22Rv1 (cell line): ENCODE measurements at regions not wholly inside any gene's neighbourhood (a gene's known extent, or its start where the extent isn't known, plus 50 kb on each side); places are given as distances from the start of the nearest gene placed in this dataset.

Experiments used
- H3K27ac ChIP-seq: fragments of 450-650 bp; 2 replicates; pipeline ENCODE4 v1.5.1; 2017
- ZFX ChIP-seq: fragments of 450-650 bp; IDR thresholded peaks from 2 replicates; pipeline ENCODE4 v1.6.1; 2017; ENCODE audit warnings: antibody characterized with exemption, borderline replicate concordance
- TF ChIP-seq, protein P1 (sequence below): fragments of 450-650 bp; IDR thresholded peaks from 2 replicates; pipeline ENCODE4 v1.5.1; 2017; ENCODE audit warnings: mild to moderate bottlenecking

GRCh38 chr3:3734881-3735280, 64.3 kb upstream of the LRRN1 start:
- no peak for TF ChIP-seq ZFX
- TF ChIP-seq, protein P1, sequence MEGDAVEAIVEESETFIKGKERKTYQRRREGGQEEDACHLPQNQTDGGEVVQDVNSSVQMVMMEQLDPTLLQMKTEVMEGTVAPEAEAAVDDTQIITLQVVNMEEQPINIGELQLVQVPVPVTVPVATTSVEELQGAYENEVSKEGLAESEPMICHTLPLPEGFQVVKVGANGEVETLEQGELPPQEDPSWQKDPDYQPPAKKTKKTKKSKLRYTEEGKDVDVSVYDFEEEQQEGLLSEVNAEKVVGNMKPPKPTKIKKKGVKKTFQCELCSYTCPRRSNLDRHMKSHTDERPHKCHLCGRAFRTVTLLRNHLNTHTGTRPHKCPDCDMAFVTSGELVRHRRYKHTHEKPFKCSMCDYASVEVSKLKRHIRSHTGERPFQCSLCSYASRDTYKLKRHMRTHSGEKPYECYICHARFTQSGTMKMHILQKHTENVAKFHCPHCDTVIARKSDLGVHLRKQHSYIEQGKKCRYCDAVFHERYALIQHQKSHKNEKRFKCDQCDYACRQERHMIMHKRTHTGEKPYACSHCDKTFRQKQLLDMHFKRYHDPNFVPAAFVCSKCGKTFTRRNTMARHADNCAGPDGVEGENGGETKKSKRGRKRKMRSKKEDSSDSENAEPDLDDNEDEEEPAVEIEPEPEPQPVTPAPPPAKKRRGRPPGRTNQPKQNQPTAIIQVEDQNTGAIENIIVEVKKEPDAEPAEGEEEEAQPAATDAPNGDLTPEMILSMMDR = no peak
- no peak overlapping the region for H3K27ac ChIP-seq

DNA sequence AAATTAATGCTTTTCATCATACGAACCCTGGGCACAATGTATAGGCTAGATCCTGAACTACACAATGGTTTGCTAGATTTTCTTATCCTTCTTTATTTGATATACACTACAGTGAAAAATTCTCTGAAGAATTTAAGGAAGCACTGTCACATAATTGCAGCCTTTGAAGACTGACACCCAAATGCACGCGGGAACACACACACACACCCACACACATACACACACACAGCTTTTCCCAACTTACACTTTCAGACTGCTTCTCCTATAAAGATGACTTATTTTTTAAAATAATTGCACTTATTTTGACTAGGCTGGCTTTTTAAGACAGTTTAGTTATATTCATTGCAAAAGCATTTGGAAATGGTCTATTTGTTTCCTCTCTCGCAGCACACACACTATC, 70.0 kb upstream of the LRRN1 start:
- H3K27ac ChIP-seq = no peak overlapping the region
- TF ChIP-seq ZFX = no peak
- TF ChIP-seq, protein P1 = no peak

GRCh38 chr3:3726549-3726948, 72.7 kb upstream of the LRRN1 start:
- no peak for TF ChIP-seq ZFX
- TF ChIP-seq, protein P1 = no peak
- H3K27ac ChIP-seq = no peak overlapping the region

- TF ChIP-seq ZFX = no peak
- TF ChIP-seq, protein P1 = no peak
- no peak overlapping the region for H3K27ac ChIP-seq
These were observed 84.7 kb upstream of the LRRN1 start for GRCh38 chr3:3714572-3714971.

DNA sequence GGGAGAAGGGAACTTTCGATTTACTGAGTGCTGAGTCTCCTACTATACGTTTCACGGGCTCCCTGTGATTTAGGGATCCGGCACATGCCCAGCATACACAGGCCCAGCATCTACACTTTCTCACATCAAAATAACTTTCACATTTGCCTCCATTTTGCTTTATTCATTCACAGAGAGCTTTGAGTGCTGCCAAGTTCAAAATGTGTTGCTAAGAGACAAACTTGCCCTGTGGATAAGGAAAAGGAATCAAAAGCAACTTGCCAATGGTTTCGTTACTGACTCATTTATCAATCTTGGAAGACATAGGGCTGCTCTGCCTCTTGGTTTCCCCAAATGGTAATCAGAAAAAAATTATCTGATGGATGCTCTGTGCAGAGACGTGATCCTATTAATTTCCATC, 86.3 kb upstream of the LRRN1 start:
- TF ChIP-seq, protein P1 = no peak
- no peak for TF ChIP-seq ZFX
- H3K27ac ChIP-seq = no peak overlapping the region

DNA sequence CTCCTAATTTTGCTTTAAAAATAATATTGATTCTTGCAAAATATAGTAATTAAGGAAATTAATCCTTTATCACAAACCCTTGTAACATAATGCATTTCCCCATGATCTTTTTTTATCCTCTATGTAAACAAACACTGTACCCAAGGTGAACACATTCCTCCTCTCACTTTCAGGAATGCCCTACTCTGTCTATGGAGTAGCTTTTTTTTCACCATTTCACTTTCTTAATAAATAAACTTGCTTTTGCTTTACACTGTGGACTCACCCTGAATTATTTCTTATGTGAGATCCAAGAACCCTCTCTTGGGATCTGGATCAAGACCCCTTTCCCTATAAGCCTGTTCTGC, 90.5 kb upstream of the LRRN1 start:
- no peak overlapping the region for H3K27ac ChIP-seq
- no peak for TF ChIP-seq ZFX
- TF ChIP-seq, protein P1 = no peak

DNA sequence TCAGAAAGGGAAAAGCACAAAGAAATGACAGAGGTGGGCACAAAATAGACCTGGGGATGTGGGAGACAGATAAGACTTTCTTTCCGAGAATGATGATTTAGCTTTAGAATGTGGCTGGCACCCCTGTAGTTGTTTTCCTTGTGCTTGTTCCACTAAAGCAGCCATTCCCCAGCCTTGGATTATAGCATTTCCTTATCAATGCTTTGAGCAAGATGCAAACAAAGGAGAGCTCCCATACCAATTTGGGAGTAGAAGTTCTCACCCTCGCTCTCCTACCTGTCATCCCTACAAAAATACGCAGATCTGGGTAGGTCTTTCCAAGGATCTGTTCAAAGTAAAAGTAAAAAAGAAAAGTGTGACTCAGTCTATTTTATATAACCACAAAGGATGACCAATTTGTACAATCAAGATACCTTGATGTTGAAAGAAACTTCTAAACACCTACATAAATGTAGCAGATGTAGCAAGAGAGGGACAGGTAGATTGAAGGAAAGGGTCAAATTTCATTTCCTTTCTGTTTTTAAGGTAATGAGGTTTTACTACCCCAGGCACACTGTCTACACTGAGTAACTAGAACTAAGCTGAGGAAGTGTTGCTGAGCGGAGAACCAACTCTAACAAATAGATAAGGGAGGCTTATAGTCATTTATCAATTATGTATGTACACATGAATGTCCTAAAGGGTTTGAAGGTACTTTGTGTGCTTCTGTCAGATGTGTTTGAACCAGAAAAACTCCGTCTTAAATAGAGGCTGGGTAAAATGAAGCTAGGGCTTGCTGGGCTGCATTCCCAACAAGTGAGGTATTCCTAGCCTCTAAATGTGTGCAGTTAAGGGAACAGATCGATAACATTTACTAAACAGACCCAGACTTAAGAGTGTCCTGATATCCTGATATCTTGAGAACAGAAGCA, 91.1 kb upstream of the LRRN1 start:
- no peak overlapping the region for H3K27ac ChIP-seq

More for the DNA sequence above, 91.1 kb upstream of the LRRN1 start:
- TF ChIP-seq, protein P1 = no peak
- no peak for TF ChIP-seq ZFX
